GM12878 (cell line): ENCODE measurements at regions not wholly inside any gene's neighbourhood (a gene's known extent, or its start where the extent isn't known, plus 50 kb on each side); places are given as distances from the start of the nearest gene placed in this dataset.

ENCODE experiments used
- ATAC-seq: fragments of 200-7000 bp; cut with Tn5 transposase; 3 replicates; pipeline ENCODE4 v1.9.1; 2020; ENCODE audit warnings: mild to moderate bottlenecking, moderate library complexity
- BruUV-seq: library from RNA; stranded (reverse); fragments of 400-500 nt; replicated peaks from 2 replicates; lab custom pipeline; 2021; lab: Mats Ljungman, UMichigan
- CTCF ChIA-PET: fragments of 300-600 bp; sonication (Branson Sonifier 250); formaldehyde crosslinking; extraction: SDS; loops from one replicate; lab custom pipeline; 2021; ENCODE audit warnings: inconsistent platforms; lab: Yijun Ruan, JAX
- POLR2A ChIA-PET: fragments of 350-600 bp; formaldehyde crosslinking; extraction: SDS; loops from one replicate; lab custom pipeline; 2021; ENCODE audit warnings: inconsistent platforms; lab: Charles Lee
- RAD21 ChIA-PET: fragments of 300-600 bp; sonication (Branson Sonifier 250); formaldehyde crosslinking; loops from one replicate; lab custom pipeline; 2023; ENCODE audit warnings: antibody characterized with exemption; ENCODE audit not compliant: unreplicated experiment; lab: Charles Lee
- SMC1A ChIA-PET: fragments of 300-600 bp; sonication (Branson Sonifier 250); formaldehyde crosslinking; loops from one replicate; lab custom pipeline; 2023; ENCODE audit not compliant: unreplicated experiment, uncharacterized antibody; lab: Charles Lee
- DNase-seq: peaks from one replicate; pipeline ENCODE4 v3.0.0-alpha.2; 2011; ENCODE audit warnings: low read depth, low spot score
- FAIRE-seq: peaks from 3 replicates; lab custom pipeline; 2011; peaks lifted over from hg19 to GRCh38; lab: Jason Lieb, UNC
- H2AFZ ChIP-seq: 2 replicates; pipeline ENCODE4 v1.6.0; 2011; ENCODE audit warnings: low read depth, low read length, control low read depth; ENCODE audit not compliant: control insufficient read depth
- H3K27ac ChIP-seq: 2 replicates; pipeline ENCODE4 v1.5.1; 2011; ENCODE audit warnings: control low read depth; ENCODE audit not compliant: control insufficient read depth, insufficient read depth
- H3K27me3 ChIP-seq, 2 experiments: replicated peaks in 1 of 2; 2 replicates each; pipeline versions ENCODE4 v1.6.0 to v1.6.1; 2011; ENCODE audit warnings: low read length in 1 of 2; ENCODE audit not compliant: control insufficient read depth in 2 of 2, insufficient read depth in 2 of 2
- H3K36me3 ChIP-seq, 2 experiments: 2 replicates each; pipeline ENCODE4 v1.5.1; 2011; ENCODE audit warnings: low read length in 1 of 2; ENCODE audit not compliant: control insufficient read depth in 2 of 2, insufficient read depth in 2 of 2
- H3K4me1 ChIP-seq: 2 replicates; pipeline ENCODE4 v1.6.1; 2011; ENCODE audit warnings: mild to moderate bottlenecking, low read length, moderate library complexity, mixed read lengths; ENCODE audit not compliant: control insufficient read depth, insufficient read depth
- H3K4me2 ChIP-seq: 2 replicates; pipeline ENCODE4 v1.6.0; 2011; ENCODE audit warnings: control low read depth; ENCODE audit not compliant: control insufficient read depth, insufficient read depth
- H3K4me3 ChIP-seq: fragments of 200-600 bp; sonication (generic); 2 replicates; pipeline ENCODE4 v1.5.1; 2016
- H3K79me2 ChIP-seq: 2 replicates; pipeline ENCODE4 v1.6.0; 2011; ENCODE audit warnings: low read length; ENCODE audit not compliant: control insufficient read depth, insufficient read depth
- H3K9ac ChIP-seq: 2 replicates; pipeline ENCODE4 v1.8.0; 2011; ENCODE audit warnings: low read length, control low read depth, mixed read lengths; ENCODE audit not compliant: control insufficient read depth, insufficient read depth
- H3K9me3 ChIP-seq: replicated peaks from 3 replicates; pipeline ENCODE4 v1.5.1; 2011; ENCODE audit warnings: mild to moderate bottlenecking, low read length; ENCODE audit not compliant: control insufficient read depth, insufficient read depth
- H4K20me1 ChIP-seq: 2 replicates; pipeline ENCODE4 v1.6.0; 2011; ENCODE audit not compliant: control insufficient read depth, insufficient read depth
- MYC ChIP-seq: IDR thresholded peaks from 2 replicates; pipeline ENCODE4 v1.6.1; 2011; ENCODE audit warnings: mild to moderate bottlenecking, low read length, moderate library complexity, inconsistent platforms; ENCODE audit not compliant: insufficient read depth, insufficient replicate concordance, insufficient read length, severe bottlenecking
- WGBS: methylation state at CpG from one replicate; pipeline ENCODE4 v1.1.6; 2016; ENCODE audit warnings: low lambda C conversion rate; ENCODE audit not compliant: insufficient replicate concordance, insufficient coverage; ENCODE audit errors: missing lambda C conversion rate; 5-methylcytosine and 5-hydroxymethylcytosine counted together
- in situ Hi-C: fragments of 300-500 bp; cut with MboI; formaldehyde crosslinking; loops from 9 replicates; pipeline ENCODE4 v1.14.3; 2018; ENCODE audit warnings: mixed read lengths
- intact Hi-C: fragments of 100-400 bp; cut with micrococcal nuclease; formaldehyde crosslinking; loops from one replicate; pipeline ENCODE4 v1.14.2; 2022; ENCODE audit not compliant: unreplicated experiment
- TF ChIP-seq, protein P1 (sequence below): IDR thresholded peaks from 2 replicates; pipeline ENCODE4 v1.6.1; 2012; ENCODE audit warnings: improper control_type of control experiment, low read depth, low read length; ENCODE audit not compliant: insufficient replicate concordance

DNA sequence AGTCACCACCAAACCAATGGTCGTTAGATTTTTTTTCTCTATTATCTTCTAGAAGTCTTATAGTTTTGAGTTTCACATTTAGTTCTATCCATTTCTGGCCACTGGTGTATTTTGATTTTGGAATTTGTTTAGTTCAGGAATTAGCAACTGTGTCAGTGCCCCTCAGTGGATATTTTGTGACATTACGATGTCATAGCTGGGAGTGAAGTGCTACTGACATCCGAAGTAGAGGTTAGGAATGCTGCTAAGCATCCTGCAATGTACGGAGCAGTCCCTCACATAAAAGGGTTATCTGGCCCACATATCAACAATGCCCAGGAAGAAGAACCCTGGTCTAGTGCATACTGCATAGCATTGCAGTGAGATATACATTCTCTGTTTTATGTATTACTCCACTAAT lies 157.4 kb upstream of the RGPD4 start:
- ChIA-PET RAD21 (no interaction called here), POLR2A (no interaction called here), SMC1A (no interaction called here), CTCF (interaction anchor here (0.6 kb wide), 1 partner anchor 202 kb away, joined by 5 read pairs; no protein-coding TSS in a partner anchor)
- Histone ChIP-seq H3K9ac (no peak overlapping the region), H3K9me3 (no peaks in the 10 kb centered on the region), H3K4me1 (no peaks in the 10 kb centered on the region), H3K79me2 (no peaks in the 10 kb centered on the region), H3K36me3 (no peaks in the 10 kb centered on the region), H2AFZ (no peak overlapping the region), H3K27ac (no peak overlapping the region), H3K27me3 (no peaks in the 10 kb centered on the region), H3K4me3 (no peak overlapping the region), H4K20me1 (no peaks in the 10 kb centered on the region), H3K4me2 (no peak overlapping the region)
- no peak for FAIRE-seq
- 4% methylated on average over 4 of the region's 4 CpGs for WGBS
- no peak for ATAC-seq
- intact Hi-C loops (no loop called here), in situ Hi-C loops (no loop called here)
- no TSS peak for BruUV-seq
- TF ChIP-seq, protein P1, sequence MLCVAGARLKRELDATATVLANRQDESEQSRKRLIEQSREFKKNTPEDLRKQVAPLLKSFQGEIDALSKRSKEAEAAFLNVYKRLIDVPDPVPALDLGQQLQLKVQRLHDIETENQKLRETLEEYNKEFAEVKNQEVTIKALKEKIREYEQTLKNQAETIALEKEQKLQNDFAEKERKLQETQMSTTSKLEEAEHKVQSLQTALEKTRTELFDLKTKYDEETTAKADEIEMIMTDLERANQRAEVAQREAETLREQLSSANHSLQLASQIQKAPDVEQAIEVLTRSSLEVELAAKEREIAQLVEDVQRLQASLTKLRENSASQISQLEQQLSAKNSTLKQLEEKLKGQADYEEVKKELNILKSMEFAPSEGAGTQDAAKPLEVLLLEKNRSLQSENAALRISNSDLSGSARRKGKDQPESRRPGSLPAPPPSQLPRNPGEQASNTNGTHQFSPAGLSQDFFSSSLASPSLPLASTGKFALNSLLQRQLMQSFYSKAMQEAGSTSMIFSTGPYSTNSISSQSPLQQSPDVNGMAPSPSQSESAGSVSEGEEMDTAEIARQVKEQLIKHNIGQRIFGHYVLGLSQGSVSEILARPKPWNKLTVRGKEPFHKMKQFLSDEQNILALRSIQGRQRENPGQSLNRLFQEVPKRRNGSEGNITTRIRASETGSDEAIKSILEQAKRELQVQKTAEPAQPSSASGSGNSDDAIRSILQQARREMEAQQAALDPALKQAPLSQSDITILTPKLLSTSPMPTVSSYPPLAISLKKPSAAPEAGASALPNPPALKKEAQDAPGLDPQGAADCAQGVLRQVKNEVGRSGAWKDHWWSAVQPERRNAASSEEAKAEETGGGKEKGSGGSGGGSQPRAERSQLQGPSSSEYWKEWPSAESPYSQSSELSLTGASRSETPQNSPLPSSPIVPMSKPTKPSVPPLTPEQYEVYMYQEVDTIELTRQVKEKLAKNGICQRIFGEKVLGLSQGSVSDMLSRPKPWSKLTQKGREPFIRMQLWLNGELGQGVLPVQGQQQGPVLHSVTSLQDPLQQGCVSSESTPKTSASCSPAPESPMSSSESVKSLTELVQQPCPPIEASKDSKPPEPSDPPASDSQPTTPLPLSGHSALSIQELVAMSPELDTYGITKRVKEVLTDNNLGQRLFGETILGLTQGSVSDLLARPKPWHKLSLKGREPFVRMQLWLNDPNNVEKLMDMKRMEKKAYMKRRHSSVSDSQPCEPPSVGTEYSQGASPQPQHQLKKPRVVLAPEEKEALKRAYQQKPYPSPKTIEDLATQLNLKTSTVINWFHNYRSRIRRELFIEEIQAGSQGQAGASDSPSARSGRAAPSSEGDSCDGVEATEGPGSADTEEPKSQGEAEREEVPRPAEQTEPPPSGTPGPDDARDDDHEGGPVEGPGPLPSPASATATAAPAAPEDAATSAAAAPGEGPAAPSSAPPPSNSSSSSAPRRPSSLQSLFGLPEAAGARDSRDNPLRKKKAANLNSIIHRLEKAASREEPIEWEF: no peak
- no peak for TF ChIP-seq MYC
- DNase-seq: no peak
